PFSK-1 (cell line): ENCODE measurements at regions not wholly inside any gene's neighbourhood (a gene's known extent, or its start where the extent isn't known, plus 50 kb on each side); places are given as distances from the start of the nearest gene placed in this dataset.

Experiments
- POLR2AphosphoS5 ChIP-seq: IDR thresholded peaks from 2 replicates; pipeline ENCODE4 v1.6.1; 2012; ENCODE audit warnings: low read depth, mild to moderate bottlenecking, control low read depth, low read length, moderate library complexity
- TAF1 ChIP-seq: IDR thresholded peaks from 2 replicates; pipeline ENCODE4 v1.6.1; 2012; ENCODE audit warnings: low read length, control low read depth, borderline replicate concordance; ENCODE audit not compliant: insufficient read depth
- TF ChIP-seq, protein P1 (sequence below), 2 experiments: IDR thresholded peaks; 2 replicates each; pipeline versions ENCODE4 v1.6.1 to v1.8.0; 2011 to 2012; ENCODE audit warnings: low read depth in 2 of 2, low read length in 2 of 2, control low read depth in 1 of 2, inconsistent platforms in 1 of 2, mild to moderate bottlenecking in 1 of 2, moderate library complexity in 1 of 2; ENCODE audit not compliant: insufficient read depth in 1 of 2

DNA sequence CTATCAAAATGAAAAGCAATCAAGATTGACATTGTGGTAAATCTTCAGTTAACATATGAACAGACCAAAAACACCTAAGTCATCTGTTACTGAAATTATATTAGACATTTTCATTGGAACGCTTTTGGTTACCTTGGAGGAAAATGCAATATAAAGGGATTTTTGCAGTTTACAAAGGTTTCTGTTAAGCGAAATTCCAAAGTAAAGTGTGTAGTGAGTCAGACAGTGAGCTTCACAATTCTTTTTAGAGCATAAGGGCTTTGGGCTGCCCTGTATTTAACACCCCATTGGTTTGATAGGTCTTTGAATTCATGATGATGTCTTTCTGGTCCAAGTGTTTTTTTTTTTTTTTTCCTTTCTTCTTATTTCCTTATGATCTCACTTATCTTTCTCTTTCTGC lies 462.8 kb downstream of the EDEM1 start:
- TF ChIP-seq POLR2AphosphoS5 (no peak), TAF1 (no peak)
- TF ChIP-seq, protein P1, sequence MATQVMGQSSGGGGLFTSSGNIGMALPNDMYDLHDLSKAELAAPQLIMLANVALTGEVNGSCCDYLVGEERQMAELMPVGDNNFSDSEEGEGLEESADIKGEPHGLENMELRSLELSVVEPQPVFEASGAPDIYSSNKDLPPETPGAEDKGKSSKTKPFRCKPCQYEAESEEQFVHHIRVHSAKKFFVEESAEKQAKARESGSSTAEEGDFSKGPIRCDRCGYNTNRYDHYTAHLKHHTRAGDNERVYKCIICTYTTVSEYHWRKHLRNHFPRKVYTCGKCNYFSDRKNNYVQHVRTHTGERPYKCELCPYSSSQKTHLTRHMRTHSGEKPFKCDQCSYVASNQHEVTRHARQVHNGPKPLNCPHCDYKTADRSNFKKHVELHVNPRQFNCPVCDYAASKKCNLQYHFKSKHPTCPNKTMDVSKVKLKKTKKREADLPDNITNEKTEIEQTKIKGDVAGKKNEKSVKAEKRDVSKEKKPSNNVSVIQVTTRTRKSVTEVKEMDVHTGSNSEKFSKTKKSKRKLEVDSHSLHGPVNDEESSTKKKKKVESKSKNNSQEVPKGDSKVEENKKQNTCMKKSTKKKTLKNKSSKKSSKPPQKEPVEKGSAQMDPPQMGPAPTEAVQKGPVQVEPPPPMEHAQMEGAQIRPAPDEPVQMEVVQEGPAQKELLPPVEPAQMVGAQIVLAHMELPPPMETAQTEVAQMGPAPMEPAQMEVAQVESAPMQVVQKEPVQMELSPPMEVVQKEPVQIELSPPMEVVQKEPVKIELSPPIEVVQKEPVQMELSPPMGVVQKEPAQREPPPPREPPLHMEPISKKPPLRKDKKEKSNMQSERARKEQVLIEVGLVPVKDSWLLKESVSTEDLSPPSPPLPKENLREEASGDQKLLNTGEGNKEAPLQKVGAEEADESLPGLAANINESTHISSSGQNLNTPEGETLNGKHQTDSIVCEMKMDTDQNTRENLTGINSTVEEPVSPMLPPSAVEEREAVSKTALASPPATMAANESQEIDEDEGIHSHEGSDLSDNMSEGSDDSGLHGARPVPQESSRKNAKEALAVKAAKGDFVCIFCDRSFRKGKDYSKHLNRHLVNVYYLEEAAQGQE (IDR thresholded peaks at IDR 0.05; ENCODE audit: insufficient read depth in 1 of 2, low read depth in 2 of 2, low read length in 2 of 2), result no peak
